HG02981 (cell line): ENCODE measurements at regions not wholly inside any gene's neighbourhood (a gene's known extent, or its start where the extent isn't known, plus 50 kb on each side); places are given as distances from the start of the nearest gene placed in this dataset.

Source experiments
- ATAC-seq: cut with Tn5 transposase; IDR thresholded peaks from one replicate; pipeline ENCODE4 v1.9.1; 2021; ENCODE audit warnings: mild to moderate bottlenecking, moderate library complexity; ENCODE audit not compliant: unreplicated experiment

GRCh38 chr9:89825669-89826068 is 220.9 kb downstream of the GADD45G start:
- no peak for ATAC-seq

GRCh38 chr9:89826186-89826585 is 221.4 kb downstream of the GADD45G start:
- no peak for ATAC-seq

- no peak for ATAC-seq
Observed at GRCh38 chr9:89829346-89829745, 224.5 kb downstream of the GADD45G start.

GRCh38 chr9:89835666-89836065 is 230.9 kb downstream of the GADD45G start:
- ATAC-seq = no peak

GRCh38 chr9:89837162-89837933 is 232.5 kb downstream of the GADD45G start:
- ATAC-seq = no peak

GRCh38 chr9:89837934-89838310 is 233.1 kb downstream of the GADD45G start:
- ATAC-seq = no peak

- no peak for ATAC-seq
Observed at GRCh38 chr9:89838621-89839020, 233.8 kb downstream of the GADD45G start.

GRCh38 chr9:89839449-89839848 is 234.6 kb downstream of the GADD45G start:
- no peak for ATAC-seq

GRCh38 chr9:89839952-89840351 is 235.1 kb downstream of the GADD45G start:
- no peak for ATAC-seq

- no peak for ATAC-seq
Observed at GRCh38 chr9:89841456-89841855, 236.6 kb downstream of the GADD45G start.

- ATAC-seq = no peak
Observed at GRCh38 chr9:89842267-89842768, 237.5 kb downstream of the GADD45G start.

- ATAC-seq = no peak
Observed at GRCh38 chr9:89843074-89843473, 238.3 kb downstream of the GADD45G start.

GRCh38 chr9:89843591-89843990 is 238.8 kb downstream of the GADD45G start:
- ATAC-seq = no peak

- no peak for ATAC-seq
Observed at GRCh38 chr9:89844075-89844474, 239.3 kb downstream of the GADD45G start.

GRCh38 chr9:89844535-89844934 is 239.7 kb downstream of the GADD45G start:
- ATAC-seq = no peak

- no peak for ATAC-seq
Observed at GRCh38 chr9:89845321-89845720, 240.5 kb downstream of the GADD45G start.

GRCh38 chr9:89845862-89846261 is 241.1 kb downstream of the GADD45G start:
- no peak for ATAC-seq

GRCh38 chr9:89848060-89849040 is 243.5 kb downstream of the GADD45G start:
- ATAC-seq = no peak

- ATAC-seq = no peak
Observed at GRCh38 chr9:89849096-89849495, 244.3 kb downstream of the GADD45G start.

GRCh38 chr9:89850153-89850552 is 245.3 kb downstream of the GADD45G start:
- ATAC-seq = no peak

- no peak for ATAC-seq
Observed at GRCh38 chr9:89850631-89851325, 246.0 kb downstream of the GADD45G start.
